PFSK-1 (cell line): ENCODE measurements at regions not wholly inside any gene's neighbourhood (a gene's known extent, or its start where the extent isn't known, plus 50 kb on each side); places are given as distances from the start of the nearest gene placed in this dataset.
A peak's percentile ranks its signal among the peaks of the same experiment; 100 is the strongest.

ENCODE experiments used
- FOXP2 ChIP-seq: optimal IDR thresholded peaks from 2 replicates; pipeline ENCODE3; 2011; ENCODE audit warnings: borderline replicate concordance, control low read depth, inconsistent platforms; ENCODE audit not compliant: insufficient read depth; ENCODE audit errors: extremely low read length, extremely low read depth
- POLR2AphosphoS5 ChIP-seq: IDR thresholded peaks from 2 replicates; pipeline ENCODE4 v1.6.1; 2012; ENCODE audit warnings: low read depth, mild to moderate bottlenecking, control low read depth, low read length, moderate library complexity
- REST ChIP-seq, 2 experiments: IDR thresholded peaks; 2 replicates each; pipeline versions ENCODE4 v1.6.1 to v1.8.0; 2011 to 2012; ENCODE audit warnings: low read depth in 2 of 2, low read length in 2 of 2, control low read depth in 1 of 2, inconsistent platforms in 1 of 2, mild to moderate bottlenecking in 1 of 2, moderate library complexity in 1 of 2; ENCODE audit not compliant: insufficient read depth in 1 of 2
- SIN3A ChIP-seq: IDR thresholded peaks from 2 replicates; pipeline ENCODE4 v1.6.1; 2012; ENCODE audit warnings: mild to moderate bottlenecking, low read length, moderate library complexity, borderline replicate concordance; ENCODE audit not compliant: insufficient read depth
- TAF1 ChIP-seq: IDR thresholded peaks from 2 replicates; pipeline ENCODE4 v1.6.1; 2012; ENCODE audit warnings: low read length, control low read depth, borderline replicate concordance; ENCODE audit not compliant: insufficient read depth

- TF ChIP-seq POLR2AphosphoS5, result no peak
- TF ChIP-seq REST (IDR thresholded peaks at IDR 0.05; ENCODE audit: insufficient read depth in 1 of 2, low read depth in 2 of 2, low read length in 2 of 2), result no peak
These were observed 68.6 kb upstream of the STARD4 start for GRCh38 chr5:111580956-111581355.

- TF ChIP-seq POLR2AphosphoS5, result no peak
- no peak for TF ChIP-seq REST (IDR thresholded peaks at IDR 0.05; ENCODE audit: insufficient read depth in 1 of 2, low read depth in 2 of 2, low read length in 2 of 2)
- no peak for TF ChIP-seq TAF1
- TF ChIP-seq SIN3A, result no peak
- TF ChIP-seq FOXP2, result no peak
These were observed 62.0 kb upstream of the STARD4 start for GRCh38 chr5:111574311-111574710.

GRCh38 chr5:111572561-111572960 lies 60.2 kb upstream of the STARD4 start:
- TF ChIP-seq REST (IDR thresholded peaks at IDR 0.05; ENCODE audit: insufficient read depth in 1 of 2, low read depth in 2 of 2, low read length in 2 of 2) (no peak), TAF1 (no peak), FOXP2 (no peak), SIN3A (no peak), POLR2AphosphoS5 (no peak)

GRCh38 chr5:111563031-111563822 lies 50.9 kb upstream of the STARD4 start:
- TF ChIP-seq POLR2AphosphoS5 (no peak), REST (IDR thresholded peaks at IDR 0.05; ENCODE audit: insufficient read depth in 1 of 2, low read depth in 2 of 2, low read length in 2 of 2) (no peak), FOXP2 (peak; percentile 13), TAF1 (no peak), SIN3A (no peak)

GRCh38 chr5:111562561-111562960 lies 50.2 kb upstream of the STARD4 start:
- TF ChIP-seq POLR2AphosphoS5 (no peak), TAF1 (no peak), REST (IDR thresholded peaks at IDR 0.05; ENCODE audit: insufficient read depth in 1 of 2, low read depth in 2 of 2, low read length in 2 of 2) (no peak), FOXP2 (no peak), SIN3A (no peak)
